ENCODE measurements at regions not wholly inside any gene's neighbourhood (a gene's known extent, or its start where the extent isn't known, plus 50 kb on each side); places are given as distances from the start of the nearest gene placed in this dataset.

DNA sequence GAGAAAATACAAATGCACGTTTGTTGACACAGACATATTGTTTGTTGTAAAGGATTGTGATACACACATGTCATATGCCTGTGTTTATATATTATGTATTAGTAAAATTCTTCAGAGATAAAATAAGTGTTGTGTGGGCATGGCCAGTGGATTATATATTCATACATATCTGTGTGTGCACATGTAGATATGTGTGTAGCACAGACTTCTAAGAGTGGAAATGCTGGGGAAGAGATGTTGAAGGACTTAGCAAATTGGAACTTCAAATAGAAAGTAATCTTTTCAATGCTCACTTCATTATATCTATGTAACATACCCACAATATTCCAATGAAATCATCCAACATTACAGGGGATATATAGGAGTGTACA, 413.2 kb downstream of the LMO7 start:
- TF ChIP-seq CTCF (IDR thresholded peaks at IDR 0.05) = no peak
- no peak for TF ChIP-seq POLR2A (IDR thresholded peaks at IDR 0.05)

DNA sequence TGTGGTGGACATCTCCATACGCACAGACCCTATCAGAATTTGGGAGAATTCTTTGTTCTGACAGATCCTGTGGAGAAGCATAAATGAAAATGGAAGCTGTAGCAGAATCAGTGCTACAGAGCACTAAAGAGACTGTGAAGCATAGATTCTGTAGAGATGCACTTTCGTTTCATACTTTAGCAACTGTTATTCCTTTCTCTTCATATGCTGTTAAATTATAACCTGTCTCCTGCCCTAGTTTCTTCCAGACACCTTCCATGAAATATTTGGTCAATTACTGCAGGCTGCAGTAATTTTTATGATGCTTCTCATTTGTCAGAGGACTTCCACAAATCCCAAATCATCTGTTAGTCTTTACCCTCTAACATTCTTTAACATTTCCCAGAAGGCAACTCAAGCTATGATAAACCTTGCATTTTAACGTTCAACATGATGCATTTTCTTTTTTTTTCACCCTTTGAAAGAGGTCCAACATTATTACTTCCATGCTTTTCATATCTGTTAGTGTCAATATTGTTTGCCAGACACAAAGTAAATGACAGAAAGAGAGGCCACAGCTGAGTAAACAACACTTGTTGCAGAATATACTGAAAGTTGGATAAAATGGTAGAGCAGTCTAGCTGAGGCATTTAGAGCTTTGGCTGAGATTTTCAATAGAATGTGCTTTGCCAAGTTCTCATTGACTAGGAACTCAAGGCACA, 412.7 kb downstream of the LMO7 start:
- DNase-seq = no peak
- H3K27ac ChIP-seq = no peak overlapping the region
- no peaks in the 10 kb centered on the region for H3K9me3 ChIP-seq
- no peak overlapping the region for H3K4me3 ChIP-seq
- H3K4me1 ChIP-seq = no peaks in the 10 kb centered on the region
- intact Hi-C loops (cut with DNase I; ENCODE audit: low total_unique reads) = no loop called here
- no peaks in the 10 kb centered on the region for H3K27me3 ChIP-seq
- 61 to 70% methylated on average over 3 of the region's 3 CpGs for WGBS, 2 donors
- H3K36me3 ChIP-seq (ENCODE audit: low read depth, missing control alignments) = no peaks in the 10 kb centered on the region
- TF ChIP-seq POLR2A (IDR thresholded peaks at IDR 0.05) (no peak), CTCF (IDR thresholded peaks at IDR 0.05) (no peak)

More for the DNA sequence above, 413.2 kb downstream of the LMO7 start:
- intact Hi-C loops (cut with DNase I; ENCODE audit: low total_unique reads) = no loop called here
- 61 to 63% methylated on average over 1 of the region's 1 CpG for WGBS, 2 donors
- H3K4me1 ChIP-seq = no peaks in the 10 kb centered on the region
- no peak overlapping the region for H3K4me3 ChIP-seq
- no peaks in the 10 kb centered on the region for H3K9me3 ChIP-seq
- no peak for DNase-seq
- H3K27ac ChIP-seq = no peak overlapping the region
- H3K36me3 ChIP-seq (ENCODE audit: low read depth, missing control alignments) = no peaks in the 10 kb centered on the region
- H3K27me3 ChIP-seq = no peaks in the 10 kb centered on the region

DNA sequence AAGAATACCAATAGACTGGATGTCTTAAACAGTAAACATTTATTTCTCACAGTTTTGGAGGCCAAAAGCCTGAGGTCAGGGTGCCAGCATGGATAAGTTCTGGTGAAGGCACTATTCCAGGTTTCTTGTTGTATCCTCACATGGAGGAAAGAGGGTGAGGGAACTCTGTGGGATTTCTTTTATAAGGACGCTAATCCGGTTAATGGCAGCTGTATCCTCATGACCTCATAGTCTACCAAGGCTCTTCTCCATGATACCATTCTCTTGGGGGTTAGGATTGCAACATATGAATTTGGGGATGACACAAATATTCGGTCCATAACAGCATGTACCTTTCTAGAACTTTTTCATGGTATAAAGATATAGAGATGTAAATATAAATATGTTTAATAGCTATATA, 412.0 kb downstream of the LMO7 start:
- no peaks in the 10 kb centered on the region for H3K4me1 ChIP-seq
- TF ChIP-seq POLR2A (IDR thresholded peaks at IDR 0.05) (no peak), CTCF (IDR thresholded peaks at IDR 0.05) (no peak)
- no peaks in the 10 kb centered on the region for H3K36me3 ChIP-seq (ENCODE audit: low read depth, missing control alignments)
- no peak for DNase-seq
- no peaks in the 10 kb centered on the region for H3K9me3 ChIP-seq
- H3K27ac ChIP-seq = no peak overlapping the region
- no peak overlapping the region for H3K4me3 ChIP-seq
- no peaks in the 10 kb centered on the region for H3K27me3 ChIP-seq
- 94 to 97% methylated on average over 3 of the region's 3 CpGs for WGBS, 2 donors
- intact Hi-C loops (cut with DNase I; ENCODE audit: low total_unique reads) = no loop called here

- no peak overlapping the region for H3K27ac ChIP-seq
- H3K4me3 ChIP-seq = no peak overlapping the region
- H3K4me1 ChIP-seq = no peaks in the 10 kb centered on the region
- TF ChIP-seq CTCF (IDR thresholded peaks at IDR 0.05) = no peak
- no peak for TF ChIP-seq POLR2A (IDR thresholded peaks at IDR 0.05)
- H3K9me3 ChIP-seq = no peaks in the 10 kb centered on the region
- no peak for DNase-seq
- 63 to 80% methylated on average over 1 of the region's 1 CpG for WGBS, 2 donors
- intact Hi-C loops (cut with DNase I; ENCODE audit: low total_unique reads) = no loop called here
- no peaks in the 10 kb centered on the region for H3K27me3 ChIP-seq
- H3K36me3 ChIP-seq (ENCODE audit: low read depth, missing control alignments) = no peaks in the 10 kb centered on the region
Measured at GRCh38 chr13:76043874-76044273, 407.7 kb downstream of the LMO7 start.

All from testis (tissue), 2 donors.